ENCODE measurements at regions not wholly inside any gene's neighbourhood (a gene's known extent, or its start where the extent isn't known, plus 50 kb on each side); places are given as distances from the start of the nearest gene placed in this dataset.

DNA sequence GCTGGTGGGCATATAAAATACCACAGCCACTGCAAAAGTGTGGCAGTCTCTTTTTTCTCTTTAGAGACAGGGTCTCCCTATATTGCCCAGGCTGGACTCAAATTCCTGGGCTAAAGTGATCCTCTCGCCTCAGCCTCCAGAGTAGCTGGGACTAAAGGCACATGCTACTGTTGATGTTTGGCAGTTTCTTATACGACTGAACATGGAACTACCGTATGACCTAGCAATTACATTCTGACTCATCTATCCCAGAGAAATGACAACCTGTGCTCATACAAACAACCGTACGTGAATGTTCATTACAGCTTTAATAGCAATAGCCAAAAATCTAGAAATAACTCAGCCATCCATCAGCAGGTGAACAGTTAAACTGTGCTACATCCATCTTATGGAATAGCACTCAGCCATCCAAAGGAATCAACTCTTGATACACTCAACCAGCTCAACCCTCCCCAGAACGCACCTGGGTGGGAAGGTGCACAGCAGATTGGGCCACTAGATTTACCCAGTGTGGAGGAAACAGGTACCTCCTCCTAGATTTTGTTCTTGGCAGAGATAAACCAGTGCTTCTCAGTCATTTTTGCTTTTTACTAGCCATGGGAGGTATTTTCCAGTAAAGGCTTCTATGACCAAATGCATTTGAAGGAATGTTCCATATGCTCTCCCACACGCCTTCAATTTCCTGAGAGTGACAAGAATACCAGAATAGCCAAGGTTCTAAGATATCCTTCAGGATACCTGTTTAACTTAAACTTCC lies 130.5 kb downstream of the MED15 start:
- no peak for ATAC-seq

DNA sequence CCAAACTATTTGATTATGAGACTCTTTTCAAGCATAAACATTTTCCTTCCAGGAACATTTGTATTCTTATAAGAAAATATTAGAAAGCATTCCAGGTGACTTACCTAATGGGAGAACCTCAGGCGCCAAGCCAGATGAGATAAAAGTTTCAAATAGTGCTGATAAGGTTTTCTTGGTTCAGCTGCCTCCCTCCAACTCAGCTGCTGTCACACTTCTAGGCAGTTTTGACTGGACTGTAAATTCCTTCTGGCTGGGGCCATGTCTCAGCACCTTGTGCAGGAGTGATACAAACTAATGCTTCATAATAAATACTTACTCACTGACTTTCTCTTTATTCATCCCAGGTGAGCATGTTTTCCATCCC lies 131.1 kb downstream of the MED15 start:
- no peak for ATAC-seq

DNA sequence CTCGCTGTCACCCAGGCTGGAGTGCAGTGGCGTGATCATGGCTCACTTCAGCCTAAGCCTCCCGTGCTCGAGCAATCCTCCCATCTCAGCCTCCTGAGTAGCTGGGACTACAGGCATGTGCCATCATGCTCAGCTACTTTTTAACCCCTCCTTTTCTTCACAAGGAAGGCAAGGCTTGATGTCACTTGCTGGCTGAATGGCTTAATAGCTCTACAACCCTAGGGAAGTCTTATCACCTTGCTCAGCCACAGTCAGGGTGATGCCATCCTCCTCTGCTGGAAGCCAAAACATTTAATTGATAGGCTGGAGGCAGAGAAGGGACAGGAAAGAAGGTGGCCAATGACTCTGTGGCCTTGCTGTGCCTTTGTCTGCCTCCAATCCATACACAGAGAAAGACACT lies 131.9 kb downstream of the MED15 start:
- ATAC-seq, result no peak

DNA sequence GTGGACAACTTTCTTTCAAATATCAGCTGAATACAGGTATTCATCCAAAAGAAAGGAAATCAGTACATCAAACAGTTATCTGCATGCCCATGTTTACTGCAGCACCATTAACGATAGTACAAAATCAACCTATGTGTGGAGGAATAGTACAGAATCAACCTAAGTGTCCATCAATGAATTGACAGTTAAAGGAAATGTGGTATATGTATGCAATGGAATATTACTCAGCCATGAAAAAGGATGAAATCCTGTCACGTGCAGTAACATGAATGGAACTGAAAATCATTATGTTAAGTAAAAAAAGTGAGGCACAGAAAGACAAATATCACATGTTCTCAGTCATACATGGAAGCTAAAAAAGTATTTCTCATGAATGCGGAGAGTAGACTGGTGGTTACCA lies 132.3 kb downstream of the MED15 start:
- no peak for ATAC-seq

DNA sequence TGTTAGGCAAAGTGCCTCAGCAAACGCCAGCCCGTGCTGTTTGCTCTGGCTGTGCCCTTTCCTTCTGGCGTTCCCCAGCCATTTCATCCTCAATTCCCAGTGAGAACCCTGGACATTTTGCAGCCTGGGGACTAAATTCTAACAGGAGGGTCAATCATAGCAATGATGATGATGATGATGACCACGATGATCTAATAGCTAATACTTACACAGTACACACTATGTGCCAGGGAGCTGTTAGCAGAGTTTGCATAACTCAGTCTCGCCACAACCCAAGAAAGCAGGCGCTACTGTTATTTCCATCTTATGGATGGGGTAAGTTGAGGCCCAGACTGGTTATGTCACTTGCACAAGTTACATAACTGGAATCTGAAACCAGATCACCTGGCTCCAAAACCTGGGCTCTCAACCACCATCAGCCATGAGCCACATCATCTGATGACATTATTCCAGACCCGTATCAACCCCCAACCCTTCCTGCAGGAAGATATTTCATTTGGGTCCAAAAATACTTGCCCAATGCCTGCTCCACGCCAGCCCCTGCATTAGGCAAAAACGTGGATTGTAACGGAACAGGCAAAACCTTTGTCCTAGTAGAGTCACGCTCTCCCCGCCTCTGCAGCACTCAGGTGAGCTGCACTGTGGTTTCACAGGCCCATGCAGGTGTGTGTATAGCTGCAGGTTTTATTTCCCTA lies 132.6 kb upstream of the SERPIND1 start:
- ATAC-seq, result no peak

DNA sequence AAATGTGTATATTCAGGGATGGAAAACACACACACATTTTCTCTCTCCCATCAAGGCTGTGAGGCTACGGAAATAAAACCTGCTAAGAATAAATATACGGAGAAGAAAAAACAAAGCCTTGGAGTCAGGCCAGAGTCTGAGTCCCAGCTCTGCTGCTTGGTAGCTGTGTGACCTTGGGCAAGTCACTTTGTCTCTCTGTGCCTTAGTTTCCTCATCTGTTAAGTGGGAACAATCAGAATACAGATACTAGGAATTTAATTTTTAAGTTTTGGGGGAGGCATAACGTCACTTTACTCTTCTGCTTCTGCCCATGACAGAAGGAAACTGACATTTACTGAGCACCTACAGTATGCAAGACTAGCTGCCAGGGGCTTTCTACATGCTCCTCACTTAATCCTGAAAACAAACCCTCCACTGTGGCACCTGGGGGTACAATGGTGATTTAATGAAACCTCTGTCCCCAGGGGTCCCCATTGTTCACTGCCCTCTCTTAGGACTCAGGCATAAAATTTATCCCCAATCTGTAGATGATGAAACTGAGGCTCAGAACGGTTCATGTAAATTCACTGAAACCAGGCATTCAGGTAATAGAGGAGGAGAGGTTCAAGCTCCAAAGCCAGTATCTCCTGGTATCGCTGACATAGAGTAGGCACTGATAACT lies 131.9 kb upstream of the SERPIND1 start:
- ATAC-seq, result no peak

DNA sequence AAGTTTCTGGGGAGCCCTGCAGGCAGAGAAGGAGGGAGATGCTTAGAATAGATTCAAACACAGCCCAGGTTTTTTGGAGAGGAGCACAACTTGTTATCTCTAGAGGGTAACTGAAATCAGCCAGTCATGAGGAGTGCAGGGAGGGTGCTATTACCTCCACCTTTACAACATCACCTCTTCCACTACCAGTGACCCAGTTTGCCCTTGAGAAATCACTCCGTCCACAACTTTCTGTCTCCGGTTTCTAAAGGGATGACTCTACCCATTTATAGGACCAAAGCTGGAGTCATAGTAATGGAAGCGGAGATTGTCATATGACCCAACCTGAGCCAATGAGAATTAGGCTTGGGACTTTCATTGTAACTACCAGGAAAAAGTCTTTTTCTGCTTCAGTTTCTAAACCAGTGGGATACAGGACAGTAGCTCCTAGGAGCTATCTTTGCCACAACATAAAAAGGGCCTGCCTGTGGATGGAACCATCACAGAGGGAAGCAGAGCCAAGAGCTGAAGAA lies 131.2 kb upstream of the SERPIND1 start:
- ATAC-seq, result no peak

DNA sequence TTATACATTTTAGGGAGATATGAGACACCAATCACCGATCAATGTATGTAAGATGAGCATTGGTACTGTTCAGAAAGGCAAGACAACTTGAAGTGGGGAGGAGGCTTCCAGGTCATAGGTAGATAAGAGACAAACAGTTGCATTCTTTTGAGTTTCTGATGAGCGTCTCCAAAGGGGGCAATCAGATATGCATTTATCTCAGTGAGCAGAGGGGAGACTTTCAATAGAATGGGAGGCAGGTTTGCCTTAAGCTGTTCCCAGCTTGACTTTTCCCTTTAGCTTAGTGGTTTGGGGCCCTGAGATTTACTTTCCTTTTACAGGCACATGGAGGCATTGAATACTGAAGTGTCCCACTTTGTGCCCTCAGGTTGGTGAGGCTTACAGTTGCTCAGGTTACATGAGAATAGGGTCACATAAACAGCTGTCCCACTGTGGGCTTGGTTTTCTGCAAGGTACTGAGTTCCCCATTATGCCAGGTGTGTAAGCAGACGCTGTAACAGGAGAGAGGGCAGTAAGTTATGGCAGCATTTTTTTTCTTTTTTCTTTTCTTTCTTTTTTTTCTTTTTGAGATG lies 129.8 kb upstream of the SERPIND1 start:
- no peak for ATAC-seq

DNA sequence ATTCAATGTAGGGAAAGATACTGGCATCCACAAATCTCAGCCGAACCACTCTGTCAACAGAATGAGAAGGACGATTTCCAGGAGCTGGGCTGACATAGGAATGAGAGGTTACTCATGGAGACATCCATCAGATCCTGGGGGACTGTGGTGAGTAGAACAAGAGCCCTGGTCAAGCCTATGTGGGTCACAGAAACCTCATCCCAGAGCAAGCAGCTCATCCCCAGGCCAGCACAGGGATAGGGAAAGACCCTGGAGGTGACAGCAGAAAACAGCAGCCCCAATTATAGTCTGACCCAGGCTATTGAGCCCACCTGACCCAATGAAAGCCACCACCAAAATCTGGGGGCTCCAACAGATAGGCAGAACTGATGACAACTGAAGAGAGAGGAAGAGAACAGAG lies 128.0 kb upstream of the SERPIND1 start:
- ATAC-seq, result no peak

DNA sequence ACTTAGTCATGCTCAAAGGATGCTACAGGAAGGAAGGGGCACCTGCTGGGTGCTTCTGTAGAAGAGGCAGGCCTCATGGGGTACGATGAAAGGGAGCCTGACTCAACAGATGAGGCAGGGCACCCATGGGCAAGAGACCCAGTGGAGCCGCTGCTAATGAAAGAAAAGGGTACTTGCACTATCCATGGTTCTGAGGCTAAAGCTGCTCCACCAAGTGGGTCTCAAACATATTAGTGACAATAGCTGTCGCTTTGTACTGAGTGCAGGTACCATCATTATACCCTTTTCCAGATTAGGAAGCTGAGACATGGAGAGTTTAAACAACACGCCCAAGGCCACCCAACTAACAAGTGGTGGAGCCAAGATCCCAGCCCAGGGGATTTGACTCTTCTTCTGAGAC lies 127.5 kb upstream of the SERPIND1 start:
- ATAC-seq, result no peak

DNA sequence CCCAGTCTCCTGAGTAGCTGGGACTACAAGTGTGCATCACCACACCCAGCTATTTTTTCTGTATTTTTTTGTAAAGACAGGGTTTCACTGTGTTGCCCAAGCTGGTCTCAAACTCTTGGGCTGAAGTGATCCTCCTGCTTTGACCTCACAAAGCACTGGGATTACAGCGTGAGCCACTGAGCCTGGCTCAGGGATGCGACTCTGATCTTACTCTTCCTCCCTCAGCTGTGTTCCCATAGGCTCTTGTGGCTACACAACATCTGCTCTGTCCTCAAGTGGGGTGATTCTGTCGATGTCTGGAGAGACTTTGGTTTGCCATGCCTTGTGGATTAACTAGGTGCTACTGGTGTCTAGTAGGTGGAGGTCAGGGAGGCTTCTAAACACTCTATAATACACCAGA lies 127.0 kb upstream of the SERPIND1 start:
- no peak for ATAC-seq

DNA sequence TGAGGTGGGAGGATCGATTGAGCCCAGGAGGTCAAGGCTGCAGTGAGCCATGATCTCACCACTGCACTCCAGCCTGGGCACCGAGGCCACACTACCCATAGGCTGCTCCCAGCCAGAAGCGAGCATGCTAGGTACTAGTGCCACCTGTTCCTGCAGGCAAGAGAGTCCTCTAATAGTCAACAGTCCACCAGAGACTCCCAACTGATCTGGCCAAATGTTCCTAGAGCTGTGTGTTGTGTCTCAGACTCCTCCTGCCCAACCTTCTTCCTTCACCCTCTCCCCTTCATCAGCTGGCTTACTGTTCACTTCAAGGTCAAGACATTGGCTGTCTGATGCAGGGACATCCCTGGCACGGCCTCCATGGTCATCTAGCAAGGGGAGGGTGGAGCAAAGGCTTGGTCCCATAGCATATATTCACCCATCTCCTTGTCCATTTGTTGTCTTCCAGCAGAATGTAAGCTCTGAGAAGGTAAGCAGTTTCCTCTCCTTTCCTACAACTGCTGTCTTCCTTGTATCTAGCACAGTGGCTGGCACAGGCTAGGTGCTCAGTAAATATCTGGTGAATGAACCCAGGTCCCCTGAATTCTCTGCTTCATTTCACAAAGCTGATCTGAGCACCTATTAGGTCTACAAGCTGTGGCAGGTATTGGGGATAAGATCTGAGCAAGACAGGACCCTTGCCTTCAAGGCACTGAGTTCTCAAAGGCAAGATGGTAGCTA lies 126.2 kb upstream of the SERPIND1 start:
- no peak for ATAC-seq

DNA sequence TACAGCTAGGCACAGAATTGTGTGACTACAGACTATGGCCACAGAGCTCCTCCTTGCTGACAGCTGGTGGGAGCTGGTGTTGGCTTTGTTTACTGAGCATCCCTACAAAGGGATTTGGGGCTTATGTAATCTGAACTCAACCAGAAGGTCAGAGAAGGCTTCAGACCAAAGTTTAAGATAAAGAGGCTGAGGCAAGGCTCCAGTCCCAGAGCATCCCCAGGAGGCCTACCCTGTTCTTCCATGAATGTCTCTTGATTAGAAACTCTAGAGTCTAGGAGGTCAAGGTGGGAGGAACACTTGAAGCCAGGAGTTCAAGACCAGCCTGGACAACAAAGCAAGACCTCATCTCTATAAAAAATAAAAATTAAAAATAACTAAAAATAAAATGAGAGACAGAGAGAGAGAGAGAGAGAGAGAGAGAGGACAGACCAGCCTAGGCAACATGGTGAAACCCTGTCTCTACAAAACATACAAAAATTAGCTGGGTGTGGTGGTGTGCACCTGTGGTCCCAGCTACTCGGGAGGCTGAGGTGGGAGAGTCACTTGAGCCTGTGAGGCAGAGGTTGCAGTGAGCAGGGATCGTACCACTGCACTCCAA lies 125.5 kb upstream of the SERPIND1 start:
- no peak for ATAC-seq

DNA sequence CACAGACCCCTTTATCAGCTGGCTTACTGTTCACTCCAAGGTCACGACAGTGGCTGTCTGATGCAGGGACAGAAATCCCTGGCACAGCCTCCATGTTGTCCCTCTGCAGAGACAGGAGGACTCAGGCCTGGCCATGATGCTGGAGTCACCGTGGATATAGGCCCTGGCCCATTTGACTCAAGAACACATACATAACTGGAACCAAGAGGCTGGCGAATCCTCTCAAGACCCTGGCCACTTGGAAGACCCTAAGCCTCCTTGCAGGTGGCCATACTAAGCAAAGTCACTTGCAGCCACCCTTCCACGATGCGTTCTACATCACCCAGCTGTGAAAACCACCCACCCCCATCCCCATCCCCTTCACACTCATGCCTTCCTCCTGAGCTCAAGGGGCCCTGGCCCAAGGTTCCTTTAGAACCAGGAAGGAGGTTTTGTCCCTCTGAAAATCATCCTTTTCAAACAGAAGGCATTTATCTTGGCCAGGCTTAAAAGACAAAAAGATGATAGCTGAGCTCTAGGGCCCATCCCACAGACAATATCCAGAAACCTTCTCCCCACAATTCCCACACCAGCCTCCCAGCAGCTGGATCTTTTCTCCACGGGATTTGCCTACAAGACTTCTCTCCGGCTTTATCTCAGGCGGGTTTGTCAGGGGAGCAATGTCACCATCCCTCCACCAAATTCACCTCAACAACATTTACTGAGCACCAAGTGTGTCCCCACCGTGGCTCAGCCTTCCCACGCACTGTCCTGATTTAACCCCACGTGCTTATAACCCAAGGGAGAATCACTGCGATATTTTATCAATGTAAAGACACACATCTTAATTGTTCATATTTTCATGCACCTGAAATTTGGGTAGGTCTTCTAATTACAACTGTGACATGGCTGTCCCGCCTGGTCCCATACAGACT lies 123.4 kb upstream of the SERPIND1 start:
- ATAC-seq, result no peak

DNA sequence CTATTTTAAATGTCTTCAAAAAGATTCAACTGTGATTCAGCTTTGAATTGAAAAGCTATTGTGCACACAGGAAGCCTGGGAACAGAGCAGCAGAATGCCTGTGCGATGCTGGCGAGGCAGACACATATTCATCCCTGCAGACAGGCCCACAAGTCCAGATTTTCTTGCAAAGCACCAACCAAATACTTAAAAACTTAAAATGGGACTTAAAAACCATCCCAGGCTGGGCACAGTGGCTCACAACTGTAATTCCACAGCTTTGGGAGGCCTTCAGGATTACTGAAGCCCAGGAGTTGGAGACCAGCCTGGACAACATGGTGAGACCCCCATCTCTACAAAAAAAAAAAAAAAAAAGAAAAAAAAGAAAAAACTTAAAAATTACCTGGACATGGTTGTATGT lies 122.6 kb upstream of the SERPIND1 start:
- no peak for ATAC-seq

DNA sequence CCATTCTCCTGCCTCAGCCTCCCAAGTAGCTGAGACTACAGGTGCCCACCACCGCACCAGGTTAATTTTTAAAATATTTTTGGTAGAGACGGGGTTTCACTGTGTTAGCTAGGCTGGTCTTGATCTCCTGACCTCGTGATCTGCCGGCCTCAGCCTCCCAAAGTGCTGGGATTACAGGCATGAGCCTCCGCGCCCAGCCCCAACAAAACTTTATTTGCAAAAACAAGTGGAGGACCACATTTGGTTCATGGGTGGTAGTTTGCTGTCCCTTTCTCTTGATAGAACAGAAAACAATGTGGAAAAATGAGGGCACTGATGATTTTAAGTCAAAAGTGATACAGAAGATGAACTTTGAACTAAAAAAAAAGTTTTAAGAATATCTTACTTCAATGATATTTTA lies 121.8 kb upstream of the SERPIND1 start:
- no peak for ATAC-seq

DNA sequence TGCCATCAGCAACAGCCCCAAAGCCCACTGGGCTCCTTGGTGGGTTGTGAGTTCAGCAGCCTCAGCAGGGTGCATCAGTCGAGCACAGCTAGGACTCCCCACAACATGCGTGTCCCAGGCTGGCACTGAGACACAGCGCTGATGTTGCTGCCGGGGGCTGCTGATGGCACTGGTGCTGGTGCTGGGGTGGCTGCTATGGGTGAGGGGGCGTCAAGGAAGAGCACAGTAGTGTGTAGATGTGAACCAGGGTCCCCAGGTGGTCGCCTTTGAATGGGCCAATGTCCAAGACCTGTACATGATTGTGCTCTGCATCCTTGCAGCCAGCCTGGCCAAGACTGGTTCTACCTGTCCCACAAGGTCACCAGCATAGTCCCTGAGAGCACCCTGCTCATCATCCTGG lies 121.3 kb upstream of the SERPIND1 start:
- peak; percentile 42 for ATAC-seq

DNA sequence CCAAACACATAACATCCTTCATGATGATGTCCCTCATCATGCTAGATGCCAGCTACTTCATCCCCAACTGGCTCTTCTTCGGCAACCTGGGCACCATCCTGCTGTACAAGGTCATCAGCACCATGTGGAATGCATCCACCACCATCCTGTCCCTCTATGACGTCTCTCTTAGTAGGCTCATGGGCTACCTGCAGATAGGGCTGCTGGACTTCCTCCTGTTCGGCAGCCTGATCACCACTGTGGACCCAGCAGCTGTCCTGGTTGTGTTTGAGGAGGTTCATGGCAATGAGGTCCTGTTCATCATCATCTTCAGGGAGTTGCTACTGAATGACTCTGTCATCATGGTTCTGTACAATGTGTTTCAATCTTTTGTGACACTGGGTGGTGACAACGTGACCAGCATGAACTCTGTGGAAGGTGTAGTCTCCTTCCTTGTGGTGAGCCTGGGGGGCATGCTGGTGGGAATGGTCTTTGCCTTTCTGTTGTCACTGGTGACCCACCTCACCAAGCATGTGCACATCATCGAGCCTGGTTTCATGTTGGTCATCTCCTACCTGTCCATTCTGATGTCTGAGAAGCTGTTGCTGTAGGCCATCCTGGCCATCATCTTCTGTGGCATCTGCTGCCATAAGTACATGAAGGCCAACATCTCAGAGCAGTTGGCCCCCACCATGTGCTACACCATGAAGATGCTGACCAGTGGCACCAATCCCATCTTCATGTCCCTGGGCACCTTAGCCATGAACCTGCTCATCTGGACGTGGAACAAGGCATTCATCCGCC lies 120.7 kb upstream of the SERPIND1 start:
- ATAC-seq, result no peak

DNA sequence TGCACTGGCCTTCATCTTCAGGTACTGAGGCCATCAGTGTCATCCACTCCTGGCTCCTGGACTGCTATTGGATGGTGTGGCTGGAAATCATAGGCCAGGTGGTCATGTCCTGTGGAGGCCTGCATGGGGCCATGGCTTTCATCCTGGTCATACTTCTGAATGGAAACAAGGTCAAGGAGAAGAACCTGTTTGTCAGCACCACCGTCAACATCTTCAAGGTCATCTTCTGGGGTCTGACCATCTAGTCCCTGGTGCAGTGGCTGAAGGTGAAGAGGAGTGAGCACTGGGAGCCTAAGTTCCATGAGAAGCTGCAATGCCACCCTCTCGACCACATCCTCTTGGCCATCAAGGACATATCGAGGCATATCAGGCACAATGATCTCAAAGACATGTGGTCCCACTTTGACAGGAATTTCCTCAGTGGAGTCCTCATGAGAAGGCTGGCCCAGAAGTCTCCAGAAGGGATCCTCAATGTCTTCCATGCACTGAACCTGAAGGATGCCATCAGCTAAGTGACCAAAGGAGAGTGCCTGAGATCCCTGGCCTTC lies 120.0 kb upstream of the SERPIND1 start:
- no peak for ATAC-seq

Measured in esophagus mucosa (tissue), 1 donor.